ENCODE measurements at regions not wholly inside any gene's neighbourhood (a gene's known extent, or its start where the extent isn't known, plus 50 kb on each side); places are given as distances from the start of the nearest gene placed in this dataset.
"Not testable (repeated sequence)": the region's sequence is repeated elsewhere in the genome, so short reads cannot be mapped to it uniquely, and the experiment has no call there.

DNA sequence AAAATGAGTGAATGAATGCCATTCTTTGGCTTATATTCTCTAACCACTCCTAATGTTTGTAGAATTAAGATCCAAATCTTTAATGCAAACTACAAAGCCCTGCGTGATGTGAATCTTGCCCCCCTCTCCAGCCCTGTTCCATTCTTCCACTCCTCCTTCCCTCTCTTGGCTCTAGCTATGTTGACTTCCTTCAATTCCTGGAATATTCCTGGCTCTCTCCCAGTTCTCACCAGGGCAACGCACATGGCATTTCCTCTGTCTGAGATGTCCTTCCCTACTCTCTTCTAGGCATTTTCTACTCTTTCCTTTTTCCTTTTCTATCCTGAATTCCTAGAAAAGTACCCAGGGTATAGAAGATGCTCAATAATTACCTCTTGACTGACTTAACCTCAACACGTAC lies 446.0 kb upstream of the ADAMTS9 start:
- H3K4me3 Mint-ChIP-seq; H3K27me3 Mint-ChIP-seq; H3K9me3 Mint-ChIP-seq (ENCODE audit: low read depth); H3K4me1 Mint-ChIP-seq; CTCF ChIA-PET; ATAC-seq; POLR2A ChIA-PET; intact Hi-C loops (cut with DNase I, micrococcal nuclease); DNase-seq; H3K36me3 Mint-ChIP-seq (ENCODE audit: low read depth); H3K27ac Mint-ChIP-seq: not testable (repeated sequence)

DNA sequence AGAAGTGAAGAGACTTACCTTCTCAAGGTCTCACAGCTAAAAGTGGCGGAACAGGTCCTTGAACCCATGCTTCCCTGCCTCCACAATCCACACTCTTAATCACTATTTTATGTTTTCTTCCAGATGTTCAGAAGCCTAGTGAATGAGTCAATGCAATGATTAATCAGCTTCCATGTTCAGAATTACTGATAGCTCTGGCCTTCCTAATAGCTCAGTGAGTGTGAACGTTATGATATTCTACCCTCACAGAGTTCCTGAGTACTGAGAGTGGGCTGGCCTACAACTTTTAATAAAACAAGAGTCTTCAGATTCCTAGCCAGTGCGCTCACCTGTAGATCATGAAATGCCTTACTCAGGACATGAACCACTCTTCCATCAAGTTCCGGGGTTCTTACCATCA lies 443.0 kb upstream of the ADAMTS9 start:
- DNase-seq (no peak), ATAC-seq (no peak)
- Mint-ChIP-seq H3K4me3 (no peak overlapping the region), H3K27me3 (no peaks in the 10 kb centered on the region), H3K9me3 (ENCODE audit: low read depth) (peaks cover 2% of the 10 kb centered on the region), H3K36me3 (ENCODE audit: low read depth) (no peaks in the 10 kb centered on the region), H3K4me1 (no peaks in the 10 kb centered on the region), H3K27ac (no peak overlapping the region)
- ChIA-PET POLR2A (no interaction called here), CTCF (no interaction called here)
- intact Hi-C loops (cut with DNase I, micrococcal nuclease): no loop called here

DNA sequence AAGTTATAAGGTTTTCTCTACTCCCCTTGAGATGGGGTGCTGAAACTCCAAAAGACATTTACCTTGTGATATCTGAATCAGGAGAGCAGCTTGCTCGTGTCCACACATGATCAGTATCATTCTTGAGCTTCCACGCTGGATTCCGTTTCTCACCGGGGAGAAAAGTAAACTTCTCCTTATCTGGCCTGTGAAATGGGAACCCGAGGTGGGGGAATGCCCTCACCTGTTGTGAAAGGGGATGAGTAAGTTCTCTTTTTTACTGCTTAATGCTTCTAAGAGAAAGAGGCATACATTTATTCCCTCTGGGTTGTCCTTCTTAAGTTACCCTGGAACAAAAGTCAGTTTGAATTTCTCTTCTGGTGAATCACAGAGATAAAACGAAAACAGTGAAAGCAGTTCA lies 440.5 kb upstream of the ADAMTS9 start:
- no peaks in the 10 kb centered on the region for H3K27me3 Mint-ChIP-seq
- no peak for DNase-seq
- ChIA-PET POLR2A (no interaction called here), CTCF (interaction anchor here (0.6 kb wide), 1 partner anchor 309 kb away, joined by 3 read pairs; no protein-coding TSS in a partner anchor)
- H3K27ac Mint-ChIP-seq: no peak overlapping the region
- H3K4me1 Mint-ChIP-seq: no peaks in the 10 kb centered on the region
- no peaks in the 10 kb centered on the region for H3K36me3 Mint-ChIP-seq (ENCODE audit: low read depth)
- ATAC-seq: no peak
- intact Hi-C loops (cut with DNase I, micrococcal nuclease): no loop called here
- H3K4me3 Mint-ChIP-seq: no peak overlapping the region
- H3K9me3 Mint-ChIP-seq (ENCODE audit: low read depth): peaks cover 2% of the 10 kb centered on the region

DNA sequence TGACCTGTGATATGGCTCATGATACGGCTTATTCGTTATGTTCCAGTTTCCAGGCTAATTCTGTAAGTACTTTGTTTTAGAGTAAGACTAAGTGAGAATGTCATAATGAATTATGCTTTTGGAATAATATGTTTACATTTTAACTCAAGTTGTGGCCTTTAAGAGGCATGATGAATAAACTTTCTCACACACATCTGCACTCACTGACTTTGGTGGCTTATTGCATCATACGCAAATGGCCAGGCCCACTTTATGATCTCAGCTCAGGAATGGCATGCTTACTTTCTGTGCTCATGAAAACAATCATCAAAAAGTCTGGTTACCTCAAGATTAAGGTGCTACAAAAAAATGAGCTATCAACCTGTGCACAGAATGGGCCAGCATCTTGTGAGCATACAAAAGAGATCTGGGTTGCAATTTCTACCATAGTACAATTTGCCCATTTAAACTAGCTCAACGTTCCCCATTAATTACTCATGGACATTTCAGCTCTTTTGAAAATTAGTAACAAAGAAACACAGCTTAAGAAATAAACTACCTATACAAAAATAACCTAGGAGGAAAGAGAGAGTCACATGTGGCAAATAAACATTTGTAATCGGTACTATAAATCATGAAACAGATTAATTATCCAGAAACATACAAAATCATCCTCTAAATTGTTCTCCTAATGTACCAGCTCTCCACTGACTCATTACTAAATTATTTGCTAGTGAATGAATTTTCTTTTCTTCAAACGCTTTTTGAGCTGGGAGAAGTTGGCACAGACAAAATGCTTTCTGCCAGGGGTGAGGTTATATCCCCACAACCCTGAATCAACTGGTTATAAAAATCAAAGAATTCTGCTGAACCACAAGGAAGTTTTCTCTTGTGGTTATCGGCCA lies 439.0 kb upstream of the ADAMTS9 start:
- Mint-ChIP-seq H3K36me3 (ENCODE audit: low read depth) (no peaks in the 10 kb centered on the region), H3K4me1 (no peaks in the 10 kb centered on the region), H3K9me3 (ENCODE audit: low read depth) (peaks cover 4% of the 10 kb centered on the region), H3K4me3 (no peak overlapping the region), H3K27ac (no peak overlapping the region), H3K27me3 (no peaks in the 10 kb centered on the region)
- intact Hi-C loops (cut with DNase I, micrococcal nuclease): no loop called here
- ChIA-PET CTCF (interaction anchor here (0.6 kb wide), 1 partner anchor 291 kb away, joined by 3 read pairs; no protein-coding TSS in a partner anchor), POLR2A (no interaction called here)
- DNase-seq (no peak), ATAC-seq (no peak)

DNA sequence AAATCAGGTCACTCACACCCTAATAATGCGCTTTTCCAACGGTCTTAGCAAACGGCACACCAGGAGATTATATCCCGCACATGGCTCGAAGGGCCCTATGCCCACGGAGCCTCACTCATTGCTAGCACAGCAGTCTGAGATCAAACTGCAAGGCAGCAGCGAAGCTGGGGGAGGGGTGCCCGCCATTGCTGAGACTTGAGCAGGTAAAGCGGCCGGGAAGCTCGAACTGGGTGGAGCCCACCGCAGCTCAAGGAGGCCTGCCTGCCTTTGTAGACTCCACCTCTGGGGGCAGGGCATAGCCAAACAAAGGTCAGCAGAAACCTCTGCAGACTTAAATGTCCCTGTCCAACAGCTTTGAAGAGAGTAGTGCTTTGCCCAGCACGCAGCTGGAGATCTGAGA lies 432.4 kb upstream of the ADAMTS9 start:
- H3K9me3 Mint-ChIP-seq (ENCODE audit: low read depth); CTCF ChIA-PET; DNase-seq; ATAC-seq; H3K27ac Mint-ChIP-seq; H3K4me1 Mint-ChIP-seq; intact Hi-C loops (cut with DNase I, micrococcal nuclease); H3K27me3 Mint-ChIP-seq; H3K36me3 Mint-ChIP-seq (ENCODE audit: low read depth); H3K4me3 Mint-ChIP-seq; POLR2A ChIA-PET: not testable (repeated sequence)

DNA sequence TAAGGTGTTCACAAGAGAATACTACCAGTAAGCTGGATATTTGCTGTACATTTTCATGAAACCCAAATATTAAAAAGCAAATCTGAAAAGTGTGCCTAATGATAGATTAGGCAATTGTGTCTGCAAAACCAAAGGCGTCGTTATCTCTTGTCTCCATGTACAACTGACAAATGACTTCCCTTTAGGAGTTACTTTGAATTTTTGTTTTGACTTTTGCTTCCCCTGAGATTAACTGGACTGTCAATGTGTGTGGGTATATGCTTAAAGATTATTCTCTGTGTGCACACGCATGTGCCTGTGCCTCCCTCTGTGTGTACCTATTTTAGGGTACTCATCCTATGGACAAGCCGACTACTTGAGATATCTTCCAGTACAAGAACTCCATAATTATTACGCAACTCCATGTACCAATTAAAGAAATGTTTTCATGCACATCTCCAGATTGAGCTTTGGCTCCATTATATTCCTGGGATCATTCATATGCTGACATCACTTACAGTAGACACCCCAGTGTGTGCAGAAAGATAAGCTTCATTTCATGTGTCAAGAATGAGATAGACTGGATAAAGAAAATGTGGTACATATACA lies 431.2 kb upstream of the ADAMTS9 start:
- ATAC-seq: no peak
- POLR2A ChIA-PET: no interaction called here
- intact Hi-C loops (cut with DNase I, micrococcal nuclease): no loop called here
- no peaks in the 10 kb centered on the region for H3K4me1 Mint-ChIP-seq
- no peak overlapping the region for H3K4me3 Mint-ChIP-seq
- H3K27ac Mint-ChIP-seq: no peak overlapping the region
- no peaks in the 10 kb centered on the region for H3K36me3 Mint-ChIP-seq (ENCODE audit: low read depth)
- CTCF ChIA-PET: no interaction called here
- H3K9me3 Mint-ChIP-seq (ENCODE audit: low read depth): peaks cover 10% of the 10 kb centered on the region
- no peak for DNase-seq
- no peaks in the 10 kb centered on the region for H3K27me3 Mint-ChIP-seq

DNA sequence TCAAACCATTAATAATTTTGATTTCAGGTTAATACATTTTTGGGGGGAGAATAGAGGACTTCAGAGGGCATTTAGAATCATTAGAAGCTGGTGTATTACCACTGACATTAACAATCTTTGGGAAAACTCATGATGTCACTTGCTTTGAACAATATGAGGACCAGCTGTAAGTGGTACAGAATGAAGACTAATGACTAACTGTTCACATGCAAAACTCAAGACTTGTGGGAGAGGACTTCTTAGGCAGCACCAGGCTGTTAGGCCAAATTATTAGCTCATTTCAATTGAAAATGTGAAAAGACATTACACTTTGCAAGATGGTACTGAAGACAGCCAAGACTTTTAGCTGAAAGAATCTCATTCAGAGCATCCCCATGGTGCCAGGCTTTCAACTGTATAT lies 426.2 kb upstream of the ADAMTS9 start:
- peaks cover 8% of the 10 kb centered on the region for H3K9me3 Mint-ChIP-seq (ENCODE audit: low read depth)

DNA sequence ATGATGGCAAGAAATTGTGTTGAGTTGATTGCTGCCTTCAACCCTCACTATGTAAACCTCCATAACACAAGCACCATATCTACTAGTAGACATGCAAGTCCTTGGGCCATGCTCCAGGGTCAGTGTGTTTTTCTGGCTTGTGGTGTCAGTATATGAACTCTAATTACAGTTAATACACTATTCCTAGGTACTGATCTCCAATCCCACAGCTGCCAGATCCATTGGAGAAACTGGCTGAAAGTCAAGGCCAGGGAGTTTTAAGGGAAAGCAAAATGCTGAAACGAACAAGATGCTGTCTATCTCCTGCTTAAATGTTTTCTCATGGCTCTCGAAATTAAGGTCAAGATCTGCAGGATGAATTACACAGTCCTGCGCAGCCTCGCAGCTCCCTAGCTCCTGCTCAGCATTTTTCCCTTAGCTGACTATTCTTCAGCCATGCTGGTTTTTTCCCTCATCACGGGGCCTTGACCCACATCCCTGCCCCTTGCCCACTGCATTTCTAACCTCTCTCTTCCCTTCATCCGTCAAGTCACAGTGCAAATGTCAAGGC lies 425.0 kb upstream of the ADAMTS9 start:
- H3K27me3 Mint-ChIP-seq: no peaks in the 10 kb centered on the region
- DNase-seq (no peak), ATAC-seq (no peak)
- no peak overlapping the region for H3K4me3 Mint-ChIP-seq
- CTCF ChIA-PET: no interaction called here
- H3K27ac Mint-ChIP-seq: no peak overlapping the region
- POLR2A ChIA-PET: no interaction called here
- H3K36me3 Mint-ChIP-seq (ENCODE audit: low read depth): no peaks in the 10 kb centered on the region
- no peaks in the 10 kb centered on the region for H3K4me1 Mint-ChIP-seq
- H3K9me3 Mint-ChIP-seq (ENCODE audit: low read depth): peaks cover 8% of the 10 kb centered on the region
- intact Hi-C loops (cut with DNase I, micrococcal nuclease): no loop called here

More for the DNA sequence above, 426.2 kb upstream of the ADAMTS9 start:
- Mint-ChIP-seq H3K36me3 (ENCODE audit: low read depth) (no peaks in the 10 kb centered on the region), H3K4me3 (no peak overlapping the region), H3K4me1 (no peaks in the 10 kb centered on the region), H3K27me3 (no peaks in the 10 kb centered on the region), H3K27ac (no peak overlapping the region)
- intact Hi-C loops (cut with DNase I, micrococcal nuclease): no loop called here
- CTCF ChIA-PET: no interaction called here
- no peak for DNase-seq
- ATAC-seq: no peak
- POLR2A ChIA-PET: interaction anchor here (0.6 kb wide), 1 partner anchor 40 kb away, joined by 11 read pairs; no protein-coding TSS in a partner anchor

DNA sequence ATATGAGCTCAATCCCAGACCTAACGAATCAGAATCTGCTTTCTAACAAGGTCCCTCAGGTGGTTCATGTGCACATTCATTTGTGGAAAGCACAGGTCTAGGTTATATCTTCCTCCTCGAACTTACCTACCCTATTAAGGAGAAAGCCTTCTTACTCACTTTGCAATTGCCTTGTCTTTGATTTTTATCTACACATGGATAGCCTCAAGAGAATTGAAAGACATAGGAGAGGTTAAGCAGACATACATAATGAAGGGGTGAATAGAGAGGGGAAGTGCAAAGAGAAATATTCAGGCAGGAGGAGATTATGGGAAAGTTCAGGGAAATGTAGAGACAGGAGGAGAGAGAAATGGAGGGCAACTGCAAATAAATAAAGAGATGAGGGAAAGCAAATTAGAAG lies 422.9 kb upstream of the ADAMTS9 start:
- ChIA-PET POLR2A (no interaction called here), CTCF (interaction anchor here (0.6 kb wide), 1 partner anchor 1273 kb away, joined by 3 read pairs; no protein-coding TSS in a partner anchor)
- H3K4me1 Mint-ChIP-seq: no peaks in the 10 kb centered on the region
- no peak overlapping the region for H3K27ac Mint-ChIP-seq
- H3K36me3 Mint-ChIP-seq (ENCODE audit: low read depth): no peaks in the 10 kb centered on the region
- ATAC-seq: no peak
- intact Hi-C loops (cut with DNase I, micrococcal nuclease): no loop called here
- H3K4me3 Mint-ChIP-seq: no peak overlapping the region
- H3K9me3 Mint-ChIP-seq (ENCODE audit: low read depth): peaks cover 4% of the 10 kb centered on the region
- H3K27me3 Mint-ChIP-seq: no peaks in the 10 kb centered on the region
- DNase-seq: no peak

DNA sequence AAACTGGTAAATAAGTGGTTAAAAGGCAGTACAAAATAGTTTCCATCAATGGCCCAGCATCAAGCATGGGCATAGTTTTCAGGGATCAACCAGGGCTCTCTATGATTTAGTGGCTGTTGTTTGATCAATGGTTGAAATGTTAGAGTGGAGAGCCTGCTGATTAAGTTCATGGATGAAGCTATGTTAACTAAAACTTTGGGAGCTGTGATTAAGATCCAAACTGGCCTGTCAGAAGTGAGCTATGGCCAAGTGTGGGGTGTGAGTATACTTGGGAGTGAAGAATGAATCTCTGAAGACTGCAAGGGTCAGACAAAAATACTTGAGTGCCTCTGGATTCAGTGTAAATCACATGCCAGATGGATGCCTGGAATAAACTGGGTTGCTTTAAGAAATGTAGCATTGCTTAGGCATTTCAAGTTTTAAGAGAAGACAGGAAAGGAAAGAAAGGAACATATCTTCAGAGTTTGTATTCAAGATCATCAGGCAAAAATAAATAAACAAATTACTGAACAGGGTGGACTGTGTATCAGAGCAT lies 422.2 kb upstream of the ADAMTS9 start:
- Mint-ChIP-seq H3K27ac (no peak overlapping the region), H3K4me1 (no peaks in the 10 kb centered on the region), H3K4me3 (no peak overlapping the region), H3K9me3 (ENCODE audit: low read depth) (peaks cover 4% of the 10 kb centered on the region), H3K36me3 (ENCODE audit: low read depth) (no peaks in the 10 kb centered on the region), H3K27me3 (no peaks in the 10 kb centered on the region)
- CTCF ChIA-PET: interaction anchor here (0.6 kb wide), 1 partner anchor 765 kb away, joined by 4 read pairs; no protein-coding TSS in a partner anchor
- ATAC-seq (no peak), DNase-seq (no peak)
- POLR2A ChIA-PET: no interaction called here
- intact Hi-C loops (cut with DNase I, micrococcal nuclease): no loop called here

DNA sequence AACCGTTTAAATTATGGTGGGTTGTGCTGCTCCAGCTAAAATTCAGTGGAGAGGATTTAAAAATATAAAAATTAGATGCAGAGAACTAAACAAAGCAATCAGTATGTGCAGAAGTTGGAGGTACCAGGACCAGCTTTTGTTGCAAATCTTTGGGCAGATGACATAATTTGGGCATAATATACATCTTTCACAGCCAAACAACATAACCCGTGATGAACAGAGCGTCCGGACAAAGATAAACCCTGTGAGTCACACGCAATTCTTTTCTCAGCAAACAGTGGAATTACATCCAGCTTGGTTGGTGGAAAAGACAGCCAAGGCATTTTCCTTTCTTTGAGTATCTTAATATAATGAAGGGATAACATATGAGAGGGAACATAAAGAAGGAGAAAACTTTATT lies 419.4 kb upstream of the ADAMTS9 start:
- ATAC-seq: no peak
- H3K4me1 Mint-ChIP-seq: no peaks in the 10 kb centered on the region
- no peaks in the 10 kb centered on the region for H3K36me3 Mint-ChIP-seq (ENCODE audit: low read depth)

DNA sequence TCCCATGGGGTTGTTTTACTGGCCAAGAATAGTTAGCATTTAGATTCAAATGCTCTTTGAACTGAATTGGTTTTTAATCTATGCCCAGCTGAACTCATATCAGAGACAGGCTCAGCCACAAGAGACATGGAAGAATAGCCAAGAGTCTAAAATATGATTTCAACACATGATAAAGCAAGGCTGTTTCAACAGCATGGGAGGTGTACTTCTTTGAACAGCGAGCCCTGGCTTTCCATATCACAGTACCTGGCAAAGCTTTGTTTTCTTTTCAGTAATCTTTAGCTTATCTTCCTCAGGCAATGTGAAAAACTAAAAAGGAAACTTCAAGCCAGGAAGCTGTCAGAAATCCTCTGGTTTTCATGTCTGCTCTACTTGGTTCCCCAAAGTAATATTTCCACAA lies 413.6 kb upstream of the ADAMTS9 start:
- Mint-ChIP-seq H3K4me1 (no peaks in the 10 kb centered on the region), H3K9me3 (ENCODE audit: low read depth) (peaks cover 6% of the 10 kb centered on the region), H3K36me3 (ENCODE audit: low read depth) (no peaks in the 10 kb centered on the region), H3K27ac (no peak overlapping the region), H3K4me3 (no peak overlapping the region), H3K27me3 (no peaks in the 10 kb centered on the region)
- intact Hi-C loops (cut with DNase I, micrococcal nuclease): no loop called here
- DNase-seq: no peak
- no peak for ATAC-seq
- CTCF ChIA-PET: no interaction called here
- POLR2A ChIA-PET: no interaction called here

More for the DNA sequence above, 419.4 kb upstream of the ADAMTS9 start:
- no peak for DNase-seq
- ChIA-PET CTCF (no interaction called here), POLR2A (no interaction called here)
- Mint-ChIP-seq H3K27me3 (no peaks in the 10 kb centered on the region), H3K9me3 (ENCODE audit: low read depth) (peaks cover 4% of the 10 kb centered on the region), H3K27ac (no peak overlapping the region), H3K4me3 (no peak overlapping the region)
- intact Hi-C loops (cut with DNase I, micrococcal nuclease): no loop called here
